Lung (tissue), 11 donors: ENCODE measurements at regions not wholly inside any gene's neighbourhood (a gene's known extent, or its start where the extent isn't known, plus 50 kb on each side); places are given as distances from the start of the nearest gene placed in this dataset.

Source experiments
- ATAC-seq: fragments of 200-7000 bp; cut with Tn5 transposase; one replicate; pipeline ENCODE4 v1.9.1; 2020; ENCODE audit warnings: moderate number of reproducible peaks; ENCODE audit not compliant: insufficient read depth, low FRiP score
- DNase-seq, 3 donors: peaks; one replicate each; pipeline ENCODE4 v3.0.0-alpha.2; 2013 to 2017
- H3K27ac ChIP-seq, 2 donors: one replicate each; pipeline ENCODE4 v1.5.1; 2013; ENCODE audit warnings: mild to moderate bottlenecking in 2 of 2, moderate library complexity in 2 of 2, control low read depth in 1 of 2, inconsistent platforms in 1 of 2, low read depth in 1 of 2, low read length in 1 of 2
- H3K27me3 ChIP-seq, 3 donors: one replicate each; pipeline ENCODE4 v1.5.1; 2013; ENCODE audit warnings: low read length in 2 of 3; ENCODE audit not compliant: control insufficient read depth in 3 of 3, insufficient read depth in 3 of 3
- H3K36me3 ChIP-seq, 4 donors: one replicate each; pipeline ENCODE4 v1.5.1; 2013; ENCODE audit warnings: low read length in 4 of 4, mild to moderate bottlenecking in 1 of 4, moderate library complexity in 1 of 4; ENCODE audit not compliant: control insufficient read depth in 4 of 4, insufficient read depth in 4 of 4
- H3K4me1 ChIP-seq, 5 donors: one replicate each; pipeline ENCODE4 v1.5.1; 2013; ENCODE audit warnings: low read length in 5 of 5, mild to moderate bottlenecking in 2 of 5, moderate library complexity in 1 of 5; ENCODE audit not compliant: control insufficient read depth in 5 of 5, insufficient read depth in 5 of 5
- H3K4me3 ChIP-seq: one replicate; pipeline ENCODE4 v1.5.1; 2013; ENCODE audit warnings: mild to moderate bottlenecking, control low read depth, moderate library complexity
- H3K9ac ChIP-seq, 2 donors: one replicate each; pipeline ENCODE4 v1.5.1; 2013; ENCODE audit warnings: low read length in 2 of 2, control low read depth in 1 of 2; ENCODE audit not compliant: insufficient read depth in 1 of 2
- H3K9me3 ChIP-seq, 4 donors: one replicate each; pipeline ENCODE4 v1.5.1; 2013; ENCODE audit warnings: low read length in 3 of 4, mild to moderate bottlenecking in 1 of 4, moderate library complexity in 1 of 4; ENCODE audit not compliant: control insufficient read depth in 4 of 4, insufficient read depth in 3 of 4
- CTCF ChIP-seq: IDR thresholded peaks from 2 replicates; pipeline ENCODE4 v1.5.1; 2012; ENCODE audit warnings: mild to moderate bottlenecking; ENCODE audit errors: control extremely low read depth, extremely low read depth
- WGBS, 2 donors: extraction: QIAGEN DNeasy Blood & Tissue Kit; methylation state at CpG; one replicate each; pipeline ENCODE4 v1.1.7; 2013; 5-methylcytosine and 5-hydroxymethylcytosine counted together
- donor health status: control.
- donor health status: control.
- donor health status: Bipolar disorder and iron deficiency.
- donor health status: healthy.
- donor health status: DM: yes; HTN: yes; CAD: no.

DNA sequence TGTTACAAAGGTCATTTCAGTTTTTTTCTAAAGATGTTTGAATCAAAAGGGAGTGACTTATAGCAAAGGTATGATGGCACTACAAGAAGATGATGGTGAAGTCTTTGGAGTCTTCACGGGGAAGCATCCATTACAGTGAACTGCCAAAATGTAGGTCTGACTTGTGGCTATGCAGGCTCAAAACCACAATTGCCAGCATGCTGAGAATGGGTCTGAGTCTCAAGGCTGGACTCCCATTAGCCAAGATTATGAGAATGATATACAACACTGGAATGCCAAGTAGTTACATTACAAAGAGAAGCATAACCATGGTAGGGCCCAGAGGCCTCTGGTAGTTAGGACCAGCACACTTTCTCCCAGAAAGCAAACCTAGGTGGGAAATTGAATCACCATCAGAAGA is 194.2 kb downstream of the MTHFS start:
- no peak for TF ChIP-seq CTCF

DNA sequence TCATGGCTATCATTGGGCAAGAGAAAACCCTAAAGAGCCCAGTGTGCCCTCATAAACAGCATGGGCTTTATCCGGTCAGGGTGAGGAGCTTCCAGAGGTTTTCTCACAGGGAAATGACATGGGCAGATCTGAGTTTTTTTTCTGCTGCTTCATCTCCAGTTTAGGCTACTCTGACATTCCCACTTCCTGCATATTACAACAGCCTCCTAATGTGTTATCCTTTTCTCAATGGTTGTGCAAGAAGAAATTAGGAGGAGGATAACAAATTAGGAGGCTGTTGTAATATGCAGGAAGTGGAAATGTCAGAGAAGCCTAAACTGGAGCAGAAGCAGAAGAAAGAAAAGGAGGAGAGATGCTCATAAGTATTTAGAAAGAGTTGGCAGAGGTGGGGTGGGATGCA is 175.6 kb downstream of the MTHFS start:
- H3K36me3 ChIP-seq: no peaks in the 10 kb centered on the region
- H3K9ac ChIP-seq: no peak overlapping the region
- DNase-seq (peak in 1 of 3 donors; percentile 0), ATAC-seq (no peak)
- H3K27ac ChIP-seq: no peak overlapping the region
- no peak overlapping the region for H3K4me3 ChIP-seq
- TF ChIP-seq CTCF: no peak
- H3K4me1 ChIP-seq: no peaks in the 10 kb centered on the region
- WGBS, 2 donors: 84 to 93% methylated on average over 1 of the region's 1 CpG
- H3K9me3 ChIP-seq: no peaks in the 10 kb centered on the region
- H3K27me3 ChIP-seq: peaks cover 0 to 4% (median 0%) of the 10 kb centered on the region in 3 donors

More for the DNA sequence above, 194.2 kb downstream of the MTHFS start:
- H3K36me3 ChIP-seq: no peaks in the 10 kb centered on the region
- H3K27me3 ChIP-seq: peaks cover 0 to 3% (median 0%) of the 10 kb centered on the region in 3 donors
- H3K9me3 ChIP-seq: peaks cover 0 to under 1% (median 0%) of the 10 kb centered on the region in 4 donors
- no peak for ATAC-seq
- H3K4me1 ChIP-seq: no peaks in the 10 kb centered on the region
- H3K4me3 ChIP-seq: no peak overlapping the region
- 90 to 97% methylated on average over 1 of the region's 1 CpG for WGBS, 2 donors
- H3K27ac ChIP-seq: no peak overlapping the region
- no peak overlapping the region for H3K9ac ChIP-seq
- DNase-seq: no peak

- no peak overlapping the region for H3K27ac ChIP-seq
Measured at GRCh38 chr15:79724312-79724711, 172.5 kb downstream of the MTHFS start.

More at GRCh38 chr15:79724312-79724711, 172.5 kb downstream of the MTHFS start:
- Histone ChIP-seq H3K36me3 (no peaks in the 10 kb centered on the region), H3K4me1 (no peaks in the 10 kb centered on the region), H3K9ac (no peak overlapping the region), H3K27me3 (peaks cover 0 to 4% (median 0%) of the 10 kb centered on the region in 3 donors), H3K9me3 (no peaks in the 10 kb centered on the region), H3K4me3 (no peak overlapping the region)
- ATAC-seq (no peak), DNase-seq (no peak)
- TF ChIP-seq CTCF: no peak
